Thyroid gland (tissue), 4 donors: ENCODE measurements at regions not wholly inside any gene's neighbourhood (a gene's known extent, or its start where the extent isn't known, plus 50 kb on each side); places are given as distances from the start of the nearest gene placed in this dataset.

Source experiments
- DNase-seq, 2 donors: peaks; one replicate each; pipeline ENCODE4 v3.0.0-alpha.2; 2019
- H3K27ac ChIP-seq, 3 donors: fragments of 200-600 bp; sonication (generic); 1 replicate in 2 of 3; 2 replicates in 1 of 3; pipeline ENCODE4 v1.5.1; 2016 to 2019; ENCODE audit warnings: mild to moderate bottlenecking in 1 of 3, moderate library complexity in 1 of 3
- H3K27me3 ChIP-seq: fragments of 200-600 bp; sonication (generic); one replicate; pipeline ENCODE4 v1.5.1; 2019
- H3K36me3 ChIP-seq, 2 donors: fragments of 200-600 bp; sonication (generic); one replicate each; pipeline ENCODE4 v1.5.1; 2016 to 2019
- H3K4me1 ChIP-seq, 2 donors: fragments of 200-600 bp; sonication (generic); one replicate each; pipeline ENCODE4 v1.5.1; 2017 to 2019
- H3K4me3 ChIP-seq, 3 donors: fragments of 200-600 bp; sonication (generic); replicated peaks in 1 of 3; 1 replicate in 2 of 3; 2 replicates in 1 of 3; pipeline ENCODE4 v1.5.1; 2016; ENCODE audit warnings: mild to moderate bottlenecking in 1 of 3
- H3K9me3 ChIP-seq: fragments of 200-600 bp; sonication (generic); one replicate; pipeline ENCODE4 v1.5.1; 2017
- CTCF ChIP-seq, 6 experiments: fragments of 200-600 bp in 3 of 6; fragments of 450-650 bp in 3 of 6; sonication (generic) in 3 of 6; IDR thresholded peaks; one replicate each; pipeline ENCODE4 v1.5.1; 2016 to 2019; ENCODE audit warnings: antibody characterized with exemption in 6 of 6, mild to moderate bottlenecking in 2 of 6, inconsistent platforms in 1 of 6, moderate library complexity in 1 of 6
- POLR2A ChIP-seq, 2 donors: fragments of 450-650 bp; IDR thresholded peaks; one replicate each; pipeline ENCODE4 v1.6.1; 2017; ENCODE audit warnings: antibody characterized with exemption in 2 of 2, mild to moderate bottlenecking in 2 of 2, moderate library complexity in 1 of 2
- WGBS, 2 donors: methylation state at CpG; one replicate each; pipeline ENCODE4 v1.1.5; 2017; 5-methylcytosine and 5-hydroxymethylcytosine counted together
- intact Hi-C: fragments of 100-400 bp; cut with DNase I; formaldehyde crosslinking; loops from one replicate; pipeline ENCODE4 v1.15.1; 2023

DNA sequence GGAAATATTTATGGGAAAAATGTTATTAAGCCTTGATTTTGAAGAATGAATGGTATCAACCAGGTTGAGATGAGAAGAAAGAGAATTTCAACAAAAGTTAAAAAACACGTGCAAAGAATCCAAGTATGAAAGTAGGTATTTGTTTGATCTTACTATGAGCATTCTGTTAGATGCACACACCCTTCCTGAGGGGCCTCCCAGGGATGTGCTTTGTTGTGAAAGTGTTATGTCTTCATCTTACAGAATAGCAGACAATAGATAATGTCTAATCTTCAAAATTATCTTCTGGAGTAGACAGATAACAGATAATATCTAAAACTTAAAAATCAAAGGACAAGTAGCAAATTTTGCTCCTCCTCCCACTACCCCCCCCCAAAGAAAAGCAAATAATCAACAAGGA, 155.2 kb upstream of the COL3A1 start:
- WGBS, 2 donors, result 75 to 82% methylated on average over 1 of the region's 1 CpG
- Histone ChIP-seq H3K27ac (no peak overlapping the region), H3K4me1 (no peaks in the 10 kb centered on the region), H3K4me3 (no peak overlapping the region), H3K27me3 (no peaks in the 10 kb centered on the region), H3K36me3 (no peaks in the 10 kb centered on the region), H3K9me3 (no peaks in the 10 kb centered on the region)
- no peak for DNase-seq
- TF ChIP-seq CTCF (IDR thresholded peaks at IDR 0.05) (no peak), POLR2A (IDR thresholded peaks at IDR 0.05) (no peak)
- intact Hi-C loops, result no loop called here

GRCh38 chr2:188819792-188820191, 154.4 kb upstream of the COL3A1 start:
- Histone ChIP-seq H3K4me1 (no peaks in the 10 kb centered on the region), H3K27ac (no peak overlapping the region), H3K9me3 (no peaks in the 10 kb centered on the region), H3K27me3 (no peaks in the 10 kb centered on the region), H3K4me3 (no peak overlapping the region), H3K36me3 (no peaks in the 10 kb centered on the region)
- WGBS, 2 donors, result 48 to 53% methylated on average over 3 of the region's 3 CpGs
- no peak for TF ChIP-seq CTCF (IDR thresholded peaks at IDR 0.05)
- no peak for TF ChIP-seq POLR2A (IDR thresholded peaks at IDR 0.05)
- DNase-seq, result no peak
- intact Hi-C loops, result no loop called here

DNA sequence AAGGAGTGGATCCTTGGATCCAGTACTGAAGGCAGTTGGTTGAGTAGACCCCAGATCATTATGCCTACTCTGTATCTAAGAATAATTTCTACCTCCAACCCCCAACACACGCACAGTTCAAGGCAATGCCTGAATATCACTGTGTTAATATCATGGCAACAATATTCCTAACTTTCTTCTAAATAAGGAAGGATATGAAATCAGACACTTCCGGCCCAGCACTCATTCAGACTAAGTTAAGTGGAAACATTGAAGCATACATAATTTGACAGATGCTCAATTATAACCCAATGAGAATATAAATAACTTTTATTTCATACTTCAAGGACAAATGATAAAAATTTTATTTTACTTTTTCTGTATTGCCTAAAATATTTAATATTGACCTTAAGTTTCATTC, 153.6 kb upstream of the COL3A1 start:
- Histone ChIP-seq H3K36me3 (no peaks in the 10 kb centered on the region), H3K4me3 (no peak overlapping the region), H3K4me1 (no peaks in the 10 kb centered on the region), H3K27me3 (no peaks in the 10 kb centered on the region), H3K9me3 (no peaks in the 10 kb centered on the region), H3K27ac (no peak overlapping the region)
- no peak for DNase-seq
- TF ChIP-seq CTCF (IDR thresholded peaks at IDR 0.05) (no peak), POLR2A (IDR thresholded peaks at IDR 0.05) (no peak)
- intact Hi-C loops, result no loop called here
- WGBS, 2 donors, result 86% methylated on average over 2 of the region's 2 CpGs

- no peak for DNase-seq
- H3K27me3 ChIP-seq, result no peaks in the 10 kb centered on the region
- WGBS, 2 donors, result 60 to 70% methylated on average over 2 of the region's 2 CpGs
- H3K4me1 ChIP-seq, result no peaks in the 10 kb centered on the region
- intact Hi-C loops, result no loop called here
- H3K27ac ChIP-seq, result no peak overlapping the region
- no peaks in the 10 kb centered on the region for H3K9me3 ChIP-seq
- H3K4me3 ChIP-seq, result no peak overlapping the region
- H3K36me3 ChIP-seq, result no peaks in the 10 kb centered on the region
- TF ChIP-seq POLR2A (IDR thresholded peaks at IDR 0.05) (no peak), CTCF (IDR thresholded peaks at IDR 0.05) (no peak)
Observed at GRCh38 chr2:188824125-188824524, 150.0 kb upstream of the COL3A1 start.

- H3K9me3 ChIP-seq, result no peaks in the 10 kb centered on the region
- TF ChIP-seq POLR2A (IDR thresholded peaks at IDR 0.05), result no peak
- TF ChIP-seq CTCF (IDR thresholded peaks at IDR 0.05), result no peak
Observed at GRCh38 chr2:188833331-188833730, 140.8 kb upstream of the COL3A1 start.

More at GRCh38 chr2:188833331-188833730, 140.8 kb upstream of the COL3A1 start:
- Histone ChIP-seq H3K27me3 (no peaks in the 10 kb centered on the region), H3K4me1 (no peaks in the 10 kb centered on the region), H3K27ac (no peak overlapping the region), H3K36me3 (no peaks in the 10 kb centered on the region), H3K4me3 (no peak overlapping the region)
- intact Hi-C loops, result no loop called here
- no peak for DNase-seq
